GM23338 (cell line): ENCODE measurements at regions not wholly inside any gene's neighbourhood (a gene's known extent, or its start where the extent isn't known, plus 50 kb on each side); places are given as distances from the start of the nearest gene placed in this dataset.

Experiments
- ATAC-seq: fragments of 200-7000 bp; cut with Tn5 transposase; 3 replicates; pipeline ENCODE4 v1.9.1; 2020
- DNase-seq: peaks from one replicate; pipeline ENCODE4 v3.0.0-alpha.2; 2015; ENCODE audit warnings: low spot score
- H2AFZ ChIP-seq: fragments of 200-600 bp; sonication (generic); 2 replicates; pipeline ENCODE4 v1.8.0; 2016; ENCODE audit warnings: antibody characterized with exemption, mild to moderate bottlenecking, moderate library complexity
- H3F3A ChIP-seq: fragments of 200-600 bp; sonication (generic); replicated peaks from 2 replicates; pipeline ENCODE4 v1.8.0; 2017; ENCODE audit warnings: antibody characterized with exemption, mixed run types, low read depth
- H3K27ac ChIP-seq: fragments of 200-600 bp; sonication (generic); 2 replicates; pipeline ENCODE4 v1.6.1; 2016; ENCODE audit warnings: low read depth
- H3K27me3 ChIP-seq: fragments of 200-600 bp; sonication (generic); 2 replicates; pipeline ENCODE4 v1.8.0; 2016; ENCODE audit warnings: mild to moderate bottlenecking, mixed run types, moderate library complexity; ENCODE audit not compliant: insufficient read depth
- H3K36me3 ChIP-seq: fragments of 200-600 bp; sonication (generic); 2 replicates; pipeline ENCODE4 v1.8.0; 2016; ENCODE audit warnings: mild to moderate bottlenecking; ENCODE audit not compliant: insufficient read depth
- H3K4me1 ChIP-seq: fragments of 200-600 bp; sonication (generic); 2 replicates; pipeline ENCODE4 v1.8.0; 2016; ENCODE audit warnings: mild to moderate bottlenecking, moderate library complexity; ENCODE audit not compliant: insufficient read depth
- H3K4me2 ChIP-seq: fragments of 200-600 bp; sonication (generic); 2 replicates; pipeline ENCODE4 v1.7.1; 2017; ENCODE audit warnings: mixed run types
- H3K4me3 ChIP-seq: fragments of 200-600 bp; sonication (generic); 2 replicates; pipeline ENCODE4 v1.6.1; 2016; ENCODE audit warnings: mixed run types
- H3K79me2 ChIP-seq: fragments of 200-600 bp; sonication (generic); replicated peaks from 2 replicates; pipeline ENCODE4 v1.8.0; 2017; ENCODE audit warnings: mild to moderate bottlenecking; ENCODE audit not compliant: insufficient read depth
- H3K9me2 ChIP-seq: fragments of 200-600 bp; sonication (generic); 2 replicates; pipeline ENCODE4 v1.8.0; 2017; ENCODE audit not compliant: insufficient read depth
- H4K20me1 ChIP-seq: fragments of 200-600 bp; sonication (generic); replicated peaks from 2 replicates; pipeline ENCODE4 v1.8.0; 2017; ENCODE audit warnings: mild to moderate bottlenecking; ENCODE audit not compliant: insufficient read depth
- H3K27ac Mint-ChIP-seq: 2 replicates; pipeline ENCODE4 v1.8.0; 2020; ENCODE audit warnings: inconsistent platforms, mild to moderate bottlenecking, moderate library complexity, mixed read lengths
- H3K27me3 Mint-ChIP-seq: 3 replicates; pipeline ENCODE4 v1.8.0; 2022; ENCODE audit warnings: low read depth, mild to moderate bottlenecking, moderate library complexity, mixed read lengths, inconsistent platforms; ENCODE audit not compliant: insufficient read depth, poor library complexity
- H3K36me3 Mint-ChIP-seq: 3 replicates; pipeline ENCODE4 v1.8.0; 2021; ENCODE audit warnings: low read depth, mild to moderate bottlenecking, inconsistent platforms, moderate library complexity, mixed read lengths
- H3K4me1 Mint-ChIP-seq: 3 replicates; pipeline ENCODE4 v1.8.0; 2020; ENCODE audit warnings: mild to moderate bottlenecking, inconsistent platforms, mixed read lengths
- H3K4me3 Mint-ChIP-seq: 3 replicates; pipeline ENCODE4 v1.8.0; 2021; ENCODE audit warnings: moderate library complexity, mild to moderate bottlenecking, inconsistent platforms, mixed read lengths
- H3K9me3 Mint-ChIP-seq: 3 replicates; pipeline ENCODE4 v1.8.0; 2020; ENCODE audit warnings: moderate library complexity, mild to moderate bottlenecking, inconsistent platforms, mixed read lengths
- CREB1 ChIP-seq: fragments of 250-450 bp; sonication (Bioruptor Pico); IDR thresholded peaks from 2 replicates; pipeline ENCODE4 v1.5.0; 2020; ENCODE audit warnings: low read depth, mild to moderate bottlenecking, moderate library complexity
- CTCF ChIP-seq, 2 experiments: fragments of 200-600 bp in 1 of 2; sonication (generic) in 1 of 2; conservative IDR thresholded peaks; 2 replicates each; pipeline versions ENCODE4 v1.5.1 to v1.6.1; 2016 to 2017; ENCODE audit warnings: antibody characterized with exemption in 2 of 2, low read depth in 2 of 2, mild to moderate bottlenecking in 2 of 2, moderate library complexity in 1 of 2
- ETS1 ChIP-seq: IDR thresholded peaks from 2 replicates; pipeline ENCODE4 v1.6.1; 2016; ENCODE audit warnings: antibody characterized with exemption
- EZH2 ChIP-seq: fragments of 200-600 bp; sonication (generic); IDR thresholded peaks from one replicate; pipeline ENCODE4 v1.8.0; 2017; ENCODE audit warnings: antibody characterized with exemption, mild to moderate bottlenecking, low read depth; ENCODE audit not compliant: unreplicated experiment
- EZH2phosphoT487 ChIP-seq: fragments of 200-600 bp; sonication (generic); IDR thresholded peaks from one replicate; pipeline ENCODE4 v1.8.1; 2018; ENCODE audit warnings: antibody characterized with exemption; ENCODE audit not compliant: unreplicated experiment
- JUNB ChIP-seq: IDR thresholded peaks from one replicate; pipeline ENCODE4 v1.6.1; 2016; ENCODE audit warnings: antibody characterized with exemption; ENCODE audit not compliant: unreplicated experiment
- POLR2AphosphoS5 ChIP-seq: IDR thresholded peaks from 2 replicates; pipeline ENCODE4 v1.6.1; 2016; ENCODE audit warnings: antibody characterized with exemption, low read depth
- REST ChIP-seq: IDR thresholded peaks from one replicate; pipeline ENCODE4 v1.6.1; 2018; ENCODE audit warnings: antibody characterized with exemption; ENCODE audit not compliant: unreplicated experiment
- STAT1 ChIP-seq: IDR thresholded peaks from one replicate; pipeline ENCODE4 v1.6.1; 2016; ENCODE audit warnings: antibody characterized with exemption; ENCODE audit not compliant: unreplicated experiment
- ZNF114 ChIP-seq: fragments of 250-450 bp; sonication (Bioruptor Pico); IDR thresholded peaks from 2 replicates; pipeline ENCODE4 v1.5.0; 2020; ENCODE audit warnings: mild to moderate bottlenecking, moderate library complexity
- ZNF331 ChIP-seq: fragments of 250-450 bp; sonication (Bioruptor Pico); IDR thresholded peaks from 2 replicates; pipeline ENCODE4 v1.5.0; 2020; ENCODE audit warnings: low read depth, mild to moderate bottlenecking, moderate library complexity

GRCh38 chr14:51155326-51155725 is 60.4 kb upstream of the TRIM9 start:
- Histone ChIP-seq H3K4me2 (no peak overlapping the region), H3K27me3 (no peaks in the 10 kb centered on the region), H3K79me2 (no peaks in the 10 kb centered on the region), H3F3A (no peaks in the 10 kb centered on the region), H3K27ac (no peak overlapping the region), H3K4me3 (no peak overlapping the region), H3K4me1 (no peaks in the 10 kb centered on the region), H2AFZ (no peak overlapping the region), H3K9me2 (0 out of 2 replicates have a peak, but pooled peaks cover 6% of the 10 kb centered on the region), H4K20me1 (no peaks in the 10 kb centered on the region), H3K36me3 (no peaks in the 10 kb centered on the region)
- Mint-ChIP-seq H3K4me1 (no peaks in the 10 kb centered on the region), H3K36me3 (no peaks in the 10 kb centered on the region), H3K4me3 (no peak overlapping the region), H3K27me3 (peaks cover 3% of the 10 kb centered on the region), H3K9me3 (no peaks in the 10 kb centered on the region; the same call in 2 of the 3 replicates), H3K27ac (no peak overlapping the region)
- TF ChIP-seq STAT1, result no peak
- TF ChIP-seq CREB1, result no peak
- no peak for TF ChIP-seq REST
- no peak for TF ChIP-seq JUNB
- TF ChIP-seq ZNF331 (CRISPR knock-in tag), result no peak
- no peak for TF ChIP-seq POLR2AphosphoS5
- TF ChIP-seq ETS1, result no peak
- no peak for TF ChIP-seq EZH2phosphoT487
- TF ChIP-seq ZNF114, result no peak
- ATAC-seq (no peak), DNase-seq (no peak)

- ATAC-seq (peak; percentile 84), DNase-seq (peak; percentile 62)
- Histone ChIP-seq H3K4me3 (no peak overlapping the region), H3K79me2 (no peaks in the 10 kb centered on the region), H3K27me3 (no peaks in the 10 kb centered on the region), H2AFZ (no peak overlapping the region), H3K9me2 (no peaks in the 10 kb centered on the region), H3K4me2 (no peak overlapping the region), H3K27ac (no peak overlapping the region), H3K4me1 (no peaks in the 10 kb centered on the region), H3F3A (no peaks in the 10 kb centered on the region), H4K20me1 (no peaks in the 10 kb centered on the region), H3K36me3 (no peaks in the 10 kb centered on the region)
- Mint-ChIP-seq H3K4me3 (no peak overlapping the region), H3K27ac (no peak overlapping the region), H3K9me3 (no peaks in the 10 kb centered on the region), H3K27me3 (peaks cover 3% of the 10 kb centered on the region), H3K36me3 (0 out of 3 replicates have a peak, but pooled peaks cover 3% of the 10 kb centered on the region), H3K4me1 (no peaks in the 10 kb centered on the region)
- TF ChIP-seq ZNF114, result no peak
- TF ChIP-seq EZH2, result no peak
- peak; percentile 63 to 64 for TF ChIP-seq CTCF (conservative IDR thresholded peaks at IDR 0.05; ENCODE audit: low read depth in 2 of 2)
- TF ChIP-seq REST, result no peak
- no peak for TF ChIP-seq STAT1
Measured at GRCh38 chr14:51157012-51157411, 62.1 kb upstream of the TRIM9 start.
